DLD1 (cell line): ENCODE measurements at regions not wholly inside any gene's neighbourhood (a gene's known extent, or its start where the extent isn't known, plus 50 kb on each side); places are given as distances from the start of the nearest gene placed in this dataset.
"Not testable (repeated sequence)": the region's sequence is repeated elsewhere in the genome, so short reads cannot be mapped to it uniquely, and the experiment has no call there.

Source experiments
- in situ Hi-C: cut with HindIII; loops from 2 replicates; pipeline ENCODE4 v1.10.0; 2017; ENCODE audit warnings: low sequenced_read_pairs

GRCh38 chr6:165766457-165766856, 103.4 kb upstream of the PDE10A start:
- in situ Hi-C loops, result no loop called here

GRCh38 chr6:165766026-165766425, 103.0 kb upstream of the PDE10A start:
- in situ Hi-C loops, result no loop called here

DNA sequence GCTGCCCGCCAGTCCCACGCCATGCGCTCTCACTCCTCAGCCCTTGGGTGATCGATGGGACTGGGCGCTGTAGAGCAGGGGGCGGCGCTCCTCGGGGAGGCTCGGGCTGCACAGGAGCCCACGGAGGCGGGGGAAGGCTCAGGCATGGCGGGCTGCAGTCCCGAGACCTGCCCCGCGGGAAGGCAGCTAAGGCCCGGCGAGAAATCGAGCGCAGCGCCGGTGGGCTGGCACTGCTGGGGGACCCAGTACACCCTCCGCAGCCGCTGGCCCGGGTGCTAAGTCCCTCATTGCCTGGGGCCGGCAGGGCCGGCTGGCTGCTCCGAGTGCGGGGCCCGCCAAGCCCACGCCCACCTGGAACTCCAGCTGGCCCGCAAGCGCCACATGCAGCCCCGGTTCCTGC, 102.2 kb upstream of the PDE10A start:
- in situ Hi-C loops, result not testable (repeated sequence)

DNA sequence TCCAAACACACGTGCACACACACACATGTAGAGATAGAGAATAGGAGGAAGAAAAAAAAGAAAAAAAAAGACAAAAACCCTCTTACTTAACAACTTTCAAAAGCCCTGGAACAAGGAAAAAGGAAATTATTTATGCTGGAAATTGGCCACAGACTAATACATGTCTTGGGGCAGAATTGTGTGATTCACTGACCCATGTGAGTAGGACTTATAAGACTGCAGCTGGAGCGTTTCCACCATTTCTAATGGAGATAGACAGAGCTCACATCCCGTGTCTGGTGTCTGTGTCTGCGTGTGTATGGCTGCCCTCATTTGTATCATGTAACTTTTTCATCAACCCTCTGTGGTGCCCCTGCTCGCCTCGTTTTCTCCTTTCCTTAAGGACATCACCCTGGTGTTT, 99.8 kb upstream of the PDE10A start:
- in situ Hi-C loops, result no loop called here

DNA sequence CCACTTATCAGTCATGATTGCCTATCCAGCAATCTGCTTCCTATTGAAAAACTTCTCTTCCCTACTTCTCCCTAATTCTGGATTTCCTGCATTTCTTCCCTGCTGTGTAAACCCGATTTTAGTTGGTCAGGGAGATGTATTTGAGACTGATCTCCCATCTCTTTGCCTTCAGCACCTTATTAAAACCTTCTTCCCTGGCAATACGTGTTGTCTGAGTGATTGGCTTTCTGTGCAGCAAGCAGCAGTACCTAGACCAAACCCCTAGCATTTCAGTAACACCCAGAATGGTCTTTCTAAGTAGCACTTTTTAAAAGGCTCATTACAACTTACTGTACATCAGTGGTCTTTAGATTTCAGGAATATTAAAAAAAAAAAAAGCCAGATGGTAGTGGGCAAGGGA, 99.1 kb upstream of the PDE10A start:
- in situ Hi-C loops, result no loop called here

- in situ Hi-C loops, result no loop called here
These were observed 97.8 kb upstream of the PDE10A start for GRCh38 chr6:165760803-165761185.

GRCh38 chr6:165760126-165760802, 97.2 kb upstream of the PDE10A start:
- in situ Hi-C loops, result no loop called here

DNA sequence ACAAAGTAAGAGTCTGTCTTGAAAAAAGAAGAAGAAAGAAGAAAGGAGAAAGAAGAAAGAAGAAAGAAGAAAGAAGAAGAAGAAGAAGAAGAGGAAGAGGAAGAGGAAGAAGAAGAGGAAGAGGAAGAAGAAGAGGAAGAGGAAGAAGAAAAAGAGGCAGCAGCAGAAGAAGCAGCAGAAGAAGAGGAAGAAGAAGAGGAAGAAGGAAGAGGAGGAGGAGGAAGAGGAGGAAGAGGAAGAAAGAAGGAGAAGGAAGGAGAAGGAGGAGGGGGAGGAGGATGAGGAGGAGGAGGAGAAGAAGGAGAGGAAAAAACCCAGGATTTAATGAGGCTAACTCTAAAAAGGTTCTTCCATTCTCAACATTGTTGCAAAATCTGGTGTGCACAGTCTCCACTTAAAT, 95.4 kb upstream of the PDE10A start:
- in situ Hi-C loops, result no loop called here

GRCh38 chr6:165755583-165755982, 92.5 kb upstream of the PDE10A start:
- in situ Hi-C loops, result no loop called here

DNA sequence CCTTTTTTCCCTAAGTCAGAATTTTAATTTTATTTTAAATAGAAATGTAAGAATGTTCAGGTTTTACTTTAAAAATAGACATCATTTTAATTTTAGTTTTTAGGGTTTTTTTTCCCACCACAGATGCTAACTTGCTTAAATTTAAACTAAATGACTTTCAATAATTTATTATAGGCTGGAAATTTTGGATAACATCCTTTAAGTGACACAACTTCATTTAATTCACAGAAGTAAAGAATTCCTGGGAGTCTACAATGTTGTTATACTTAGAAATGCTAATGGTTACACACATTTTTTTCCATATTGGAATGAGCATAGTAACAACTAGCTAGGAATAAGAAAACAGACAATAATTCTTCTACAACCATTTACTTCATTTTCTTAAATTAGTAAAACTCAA, 90.5 kb upstream of the PDE10A start:
- in situ Hi-C loops, result no loop called here

DNA sequence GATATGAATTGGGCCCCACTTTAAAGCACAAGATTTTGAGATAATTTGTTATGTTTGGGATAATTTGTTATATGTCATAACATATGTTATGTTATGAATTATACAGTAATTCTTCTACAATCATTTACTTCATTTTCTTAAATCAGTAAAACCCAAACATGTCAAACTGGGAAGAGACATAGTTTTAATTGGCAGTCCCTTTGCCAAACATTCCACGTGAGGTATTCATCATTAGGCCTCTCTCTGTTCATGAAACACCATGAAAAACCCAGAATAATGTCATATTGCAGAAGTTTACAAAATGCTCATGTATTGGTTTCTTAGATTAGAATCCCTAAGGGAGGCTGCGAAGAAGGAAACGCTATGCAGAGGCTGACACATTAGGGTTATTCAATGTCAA, 89.4 kb upstream of the PDE10A start:
- in situ Hi-C loops, result no loop called here

- in situ Hi-C loops, result no loop called here
These were observed 88.4 kb upstream of the PDE10A start for GRCh38 chr6:165751486-165751885.

DNA sequence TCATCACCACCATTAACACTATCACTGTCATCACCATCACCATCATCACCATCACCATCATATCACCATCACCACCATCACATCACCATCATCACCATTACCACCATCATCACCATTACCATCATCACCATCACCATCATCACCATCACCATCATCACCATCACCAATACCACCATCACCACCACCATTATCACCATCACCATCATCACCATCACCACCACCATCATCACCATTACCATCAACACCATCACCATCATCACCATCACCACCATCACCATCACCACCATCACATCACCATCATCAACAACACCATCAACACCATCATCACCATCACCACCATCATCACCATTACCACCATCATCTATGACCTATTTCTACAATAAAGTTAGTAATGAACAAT, 86.1 kb upstream of the PDE10A start:
- in situ Hi-C loops, result no loop called here

GRCh38 chr6:165748390-165748789, 85.3 kb upstream of the PDE10A start:
- in situ Hi-C loops, result no loop called here

GRCh38 chr6:165747963-165748362, 84.9 kb upstream of the PDE10A start:
- in situ Hi-C loops, result no loop called here

DNA sequence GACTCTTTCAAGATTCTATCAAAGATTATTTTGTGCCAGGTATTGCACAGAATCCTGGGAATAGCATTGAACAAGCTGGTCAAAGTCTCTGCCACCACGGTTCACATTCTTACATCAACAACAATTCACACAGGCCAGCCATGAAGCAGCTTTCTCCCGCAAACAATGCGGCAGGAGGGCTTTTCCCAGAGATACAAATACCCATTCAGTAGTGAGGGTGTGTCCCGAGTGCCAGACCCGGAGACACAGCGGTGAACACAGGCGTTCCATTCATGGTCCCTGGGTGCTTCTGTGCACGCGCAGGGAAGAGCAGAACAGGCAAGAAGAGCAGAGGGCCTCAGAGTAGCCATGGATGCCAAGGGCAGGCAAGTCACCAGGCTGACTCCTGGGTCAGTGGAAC, 83.3 kb upstream of the PDE10A start:
- in situ Hi-C loops, result no loop called here

GRCh38 chr6:165745492-165745891, 82.5 kb upstream of the PDE10A start:
- in situ Hi-C loops, result no loop called here

DNA sequence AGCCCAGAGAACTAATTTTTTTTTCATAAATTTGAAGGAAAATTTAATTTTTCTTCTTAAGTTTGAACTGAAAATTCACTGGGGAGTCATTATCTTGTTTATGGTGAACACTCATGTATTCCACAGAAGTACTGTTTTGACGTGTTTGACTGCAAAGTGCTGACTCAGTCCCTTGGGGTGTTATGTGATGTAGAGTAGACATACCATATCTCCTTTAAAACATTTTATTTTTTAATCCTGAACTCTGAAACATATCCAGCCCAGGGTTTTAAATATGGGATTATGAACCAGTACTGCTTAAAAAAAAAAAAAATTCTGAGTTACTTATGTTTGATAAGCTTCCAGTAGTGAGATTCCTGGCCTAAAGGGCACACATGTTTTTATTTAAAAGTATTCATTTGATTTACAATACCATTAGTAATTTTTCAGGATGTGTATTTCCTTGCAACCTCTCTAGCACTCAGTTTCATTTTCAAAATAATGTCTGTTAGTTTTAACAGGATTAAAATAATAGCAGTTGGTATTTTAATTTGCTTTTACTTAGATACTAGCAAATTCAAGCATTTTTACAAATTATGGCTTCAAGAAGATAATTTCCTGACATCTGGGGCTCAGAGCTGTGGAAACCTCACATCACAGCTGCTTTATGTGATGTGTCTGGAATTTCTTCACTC, 81.7 kb upstream of the PDE10A start:
- in situ Hi-C loops, result no loop called here

DNA sequence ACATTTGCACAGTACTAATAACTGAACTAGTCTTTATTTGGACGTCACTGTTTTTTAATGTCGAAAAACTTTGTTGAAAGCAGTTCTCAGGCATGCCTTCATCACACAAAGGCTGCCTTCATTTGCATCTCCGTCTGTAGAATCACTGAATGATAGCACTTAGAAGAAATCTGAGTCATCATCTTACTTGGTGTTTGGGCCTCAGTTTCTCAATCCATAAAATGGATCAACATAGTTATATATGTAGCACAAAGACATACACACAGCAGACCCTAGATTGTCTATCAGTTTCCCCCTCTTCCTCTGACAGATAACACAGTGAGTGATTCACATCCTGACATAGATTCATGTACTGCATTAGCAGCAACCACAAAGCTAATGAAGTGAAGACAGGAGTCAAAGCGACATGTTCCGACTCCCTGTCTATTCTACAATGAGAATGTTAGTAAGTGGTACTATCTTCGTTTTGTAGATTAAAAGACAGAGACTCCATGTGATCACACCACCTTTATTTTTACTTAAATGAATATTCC, 80.4 kb upstream of the PDE10A start:
- in situ Hi-C loops, result no loop called here

- in situ Hi-C loops, result no loop called here
These were observed 79.0 kb upstream of the PDE10A start for GRCh38 chr6:165742047-165742446.

DNA sequence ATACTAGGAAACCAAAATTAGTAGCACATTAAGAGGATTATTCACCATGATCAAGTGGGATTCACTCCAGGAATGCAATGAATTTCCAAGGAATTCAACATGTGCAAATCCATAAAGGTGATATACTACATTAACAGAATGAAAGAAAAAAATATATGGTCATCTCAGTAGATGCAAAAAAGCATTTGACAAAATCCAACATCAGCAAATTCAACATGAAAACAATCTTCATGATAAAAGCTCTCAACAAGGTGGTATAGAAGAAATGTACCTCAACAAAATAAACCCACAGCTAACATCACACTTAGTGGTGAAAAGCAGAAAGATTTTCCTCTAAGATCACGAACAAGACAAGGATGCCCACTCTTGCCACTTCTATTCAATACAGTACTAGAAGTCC, 74.4 kb upstream of the PDE10A start:
- in situ Hi-C loops, result no loop called here

DNA sequence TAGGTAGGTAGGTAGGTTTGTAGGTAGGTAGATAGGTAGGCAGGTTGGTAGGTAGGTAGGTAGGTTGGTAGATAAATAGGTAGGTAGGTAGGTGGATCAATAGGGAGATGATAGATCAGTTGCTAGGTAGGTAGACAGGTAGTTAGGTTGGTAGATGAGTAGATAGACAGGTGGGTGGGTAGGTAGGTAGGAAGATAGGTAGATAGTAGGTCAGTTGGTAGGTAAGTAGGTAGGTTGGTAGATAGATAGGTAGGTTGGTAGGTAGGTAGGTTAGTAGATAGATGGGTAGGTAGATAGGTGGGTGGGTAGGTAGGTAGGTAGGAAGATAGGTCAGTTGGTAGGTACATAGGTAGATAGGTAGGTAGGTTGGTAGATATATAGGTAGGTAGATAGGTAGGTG, 72.0 kb upstream of the PDE10A start:
- in situ Hi-C loops, result no loop called here

- in situ Hi-C loops, result no loop called here
These were observed 70.4 kb upstream of the PDE10A start for GRCh38 chr6:165733489-165733791.
